Ovary (tissue), 7 donors: ENCODE measurements at regions not wholly inside any gene's neighbourhood (a gene's known extent, or its start where the extent isn't known, plus 50 kb on each side); places are given as distances from the start of the nearest gene placed in this dataset.

ENCODE experiments used
- DNase-seq, 5 donors: peaks; one replicate each; pipeline ENCODE4 v3.0.0-alpha.2; 2019 to 2020
- H3K27ac ChIP-seq, 2 donors: fragments of 200-600 bp; one replicate each; pipeline versions ENCODE4 v1.5.1 to v1.8.0; 2019 to 2022
- H3K27me3 ChIP-seq: fragments of 200-600 bp; one replicate; pipeline ENCODE4 v1.8.0; 2022
- H3K36me3 ChIP-seq: fragments of 200-600 bp; sonication (generic); one replicate; pipeline ENCODE4 v1.5.1; 2019
- H3K4me1 ChIP-seq: one replicate; pipeline ENCODE4 v1.8.1; 2013; ENCODE audit warnings: mild to moderate bottlenecking, moderate library complexity; ENCODE audit not compliant: insufficient read depth
- H3K4me3 ChIP-seq: fragments of 200-600 bp; sonication (generic); one replicate; pipeline ENCODE4 v1.5.1; 2017
- H3K9me3 ChIP-seq, 2 donors: fragments of 200-600 bp in 1 of 2; sonication (generic) in 1 of 2; one replicate each; pipeline versions ENCODE4 v1.5.1 to v1.8.1; 2013 to 2019; ENCODE audit warnings: mild to moderate bottlenecking in 1 of 2, moderate library complexity in 1 of 2
- EP300 ChIP-seq: sonication (generic); formaldehyde crosslinking; IDR thresholded peaks from one replicate; pipeline ENCODE4 v1.6.1; 2017; ENCODE audit warnings: antibody characterized with exemption
- POLR2A ChIP-seq: fragments of 450-650 bp; IDR thresholded peaks from one replicate; pipeline ENCODE4 v1.6.1; 2017; ENCODE audit warnings: antibody characterized with exemption, mild to moderate bottlenecking, moderate library complexity
- whole genome bisulfite sequencing, 3 donors: extraction: QIAGEN DNeasy Blood & Tissue Kit in 1 of 3; methylation state at CpG; one replicate each; pipeline versions ENCODE4 v1.1.5 to v1.1.7; 2013 to 2017; 5-methylcytosine and 5-hydroxymethylcytosine counted together
- intact Hi-C, 4 donors: fragments of 100-400 bp; cut with DNase I; formaldehyde crosslinking; loops; one replicate each; pipeline versions ENCODE4 v1.11.0 to v1.15.1; 2022 to 2023
- TF ChIP-seq, protein P1 (sequence below), 3 donors: fragments of 450-650 bp in 2 of 3; fragments of 200-600 bp in 1 of 3; IDR thresholded peaks; one replicate each; pipeline versions ENCODE4 v1.5.1 to v1.8.0; 2016 to 2022; ENCODE audit warnings: antibody characterized with exemption in 3 of 3, mild to moderate bottlenecking in 1 of 3
- donor health status: DM: no; HTN: no; CAD: no; lungs with moderate emphysema.
- donor health status: DM: no; HTN: no; CAD: no.
- donor health status: Bipolar disorder and iron deficiency.
- donor health status: DM: no; HTN: no; CAD: no.
- donor health status: DM: yes; HTN: yes; CAD: no.

DNA sequence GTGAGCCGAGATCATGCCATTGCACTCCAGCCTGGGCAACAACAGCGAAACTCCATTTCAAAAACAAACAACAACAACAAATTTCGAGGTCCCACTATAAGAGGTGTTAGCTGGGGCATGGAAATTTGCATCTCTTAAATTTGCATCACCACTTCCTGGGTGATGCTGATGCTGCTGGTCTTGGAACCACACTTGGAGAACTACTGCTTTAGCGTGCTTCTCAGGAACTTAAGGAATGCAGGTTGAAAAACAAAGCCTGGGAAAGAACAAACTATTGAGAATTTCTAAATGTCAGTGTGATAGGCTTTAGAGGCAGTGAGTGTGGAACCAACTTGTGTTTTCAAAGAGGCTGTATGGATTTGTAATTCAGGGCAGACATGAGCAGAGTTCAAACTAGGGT is 858.4 kb upstream of the ARPP21 start:
- no peaks in the 10 kb centered on the region for H3K4me1 ChIP-seq
- H3K27me3 ChIP-seq: no peaks in the 10 kb centered on the region
- DNase-seq: no peak
- no peak overlapping the region for H3K27ac ChIP-seq
- H3K36me3 ChIP-seq: no peaks in the 10 kb centered on the region
- 66 to 67% (median 66%) methylated on average over 4 of the region's 4 CpGs for WGBS, 3 donors
- TF ChIP-seq POLR2A (no peak), EP300 (no peak)
- TF ChIP-seq, protein P1, sequence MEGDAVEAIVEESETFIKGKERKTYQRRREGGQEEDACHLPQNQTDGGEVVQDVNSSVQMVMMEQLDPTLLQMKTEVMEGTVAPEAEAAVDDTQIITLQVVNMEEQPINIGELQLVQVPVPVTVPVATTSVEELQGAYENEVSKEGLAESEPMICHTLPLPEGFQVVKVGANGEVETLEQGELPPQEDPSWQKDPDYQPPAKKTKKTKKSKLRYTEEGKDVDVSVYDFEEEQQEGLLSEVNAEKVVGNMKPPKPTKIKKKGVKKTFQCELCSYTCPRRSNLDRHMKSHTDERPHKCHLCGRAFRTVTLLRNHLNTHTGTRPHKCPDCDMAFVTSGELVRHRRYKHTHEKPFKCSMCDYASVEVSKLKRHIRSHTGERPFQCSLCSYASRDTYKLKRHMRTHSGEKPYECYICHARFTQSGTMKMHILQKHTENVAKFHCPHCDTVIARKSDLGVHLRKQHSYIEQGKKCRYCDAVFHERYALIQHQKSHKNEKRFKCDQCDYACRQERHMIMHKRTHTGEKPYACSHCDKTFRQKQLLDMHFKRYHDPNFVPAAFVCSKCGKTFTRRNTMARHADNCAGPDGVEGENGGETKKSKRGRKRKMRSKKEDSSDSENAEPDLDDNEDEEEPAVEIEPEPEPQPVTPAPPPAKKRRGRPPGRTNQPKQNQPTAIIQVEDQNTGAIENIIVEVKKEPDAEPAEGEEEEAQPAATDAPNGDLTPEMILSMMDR (IDR thresholded peaks at IDR 0.05): no peak
- H3K9me3 ChIP-seq: no peaks in the 10 kb centered on the region
- intact Hi-C loops: no loop called here
- H3K4me3 ChIP-seq: no peak overlapping the region

DNA sequence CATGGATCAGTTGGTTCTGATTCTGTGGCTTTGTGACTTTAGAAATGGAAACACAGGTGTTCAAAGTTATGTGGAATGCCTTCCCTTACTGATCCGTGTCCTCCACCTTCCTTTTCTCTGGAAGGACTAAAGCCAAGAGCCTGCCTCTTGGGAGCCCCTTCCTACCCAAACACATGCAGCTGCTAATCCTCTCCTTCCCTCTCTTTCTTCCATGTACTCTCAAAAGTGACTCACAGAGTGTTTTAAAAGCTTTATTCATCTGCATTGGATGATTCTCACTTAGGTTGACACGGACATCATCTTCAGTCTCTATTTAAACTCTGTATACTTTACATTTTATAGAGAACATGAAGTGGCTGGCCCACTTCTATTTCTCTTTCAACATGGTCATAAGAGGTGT is 856.5 kb upstream of the ARPP21 start:
- TF ChIP-seq, protein P1 (IDR thresholded peaks at IDR 0.05): no peak
- TF ChIP-seq POLR2A: no peak
- Histone ChIP-seq H3K36me3 (no peaks in the 10 kb centered on the region), H3K9me3 (no peaks in the 10 kb centered on the region), H3K4me3 (no peak overlapping the region), H3K27me3 (no peaks in the 10 kb centered on the region), H3K27ac (no peak overlapping the region), H3K4me1 (no peaks in the 10 kb centered on the region)
- WGBS, 3 donors: 64 to 74% (median 67%) methylated on average over 2 of the region's 2 CpGs
- DNase-seq: no peak
- intact Hi-C loops: no loop called here

DNA sequence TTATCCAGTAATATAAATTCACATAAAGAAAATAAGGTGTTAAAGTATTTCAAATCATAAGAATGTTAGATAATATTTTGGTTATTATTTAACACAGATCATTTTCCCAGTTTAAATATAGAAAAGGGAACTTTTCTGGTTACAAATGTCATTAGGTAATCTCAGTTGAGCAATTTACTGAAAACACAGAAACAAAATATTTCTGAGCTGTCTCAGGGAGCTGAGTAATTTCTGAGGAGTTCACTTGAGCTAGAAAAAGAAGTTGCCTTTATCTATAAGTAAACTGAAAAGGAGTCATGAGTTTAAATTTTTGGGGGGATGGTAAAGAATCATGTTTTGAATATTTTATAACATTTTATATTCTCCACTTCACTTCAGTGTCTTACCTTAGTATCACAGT is 855.4 kb upstream of the ARPP21 start:
- Histone ChIP-seq H3K27ac (no peak overlapping the region), H3K9me3 (no peaks in the 10 kb centered on the region), H3K27me3 (no peaks in the 10 kb centered on the region), H3K36me3 (no peaks in the 10 kb centered on the region), H3K4me3 (no peak overlapping the region), H3K4me1 (no peaks in the 10 kb centered on the region)
- TF ChIP-seq EP300 (no peak), POLR2A (no peak)
- TF ChIP-seq, protein P1 (IDR thresholded peaks at IDR 0.05): no peak
- no peak for DNase-seq
- intact Hi-C loops: no loop called here

DNA sequence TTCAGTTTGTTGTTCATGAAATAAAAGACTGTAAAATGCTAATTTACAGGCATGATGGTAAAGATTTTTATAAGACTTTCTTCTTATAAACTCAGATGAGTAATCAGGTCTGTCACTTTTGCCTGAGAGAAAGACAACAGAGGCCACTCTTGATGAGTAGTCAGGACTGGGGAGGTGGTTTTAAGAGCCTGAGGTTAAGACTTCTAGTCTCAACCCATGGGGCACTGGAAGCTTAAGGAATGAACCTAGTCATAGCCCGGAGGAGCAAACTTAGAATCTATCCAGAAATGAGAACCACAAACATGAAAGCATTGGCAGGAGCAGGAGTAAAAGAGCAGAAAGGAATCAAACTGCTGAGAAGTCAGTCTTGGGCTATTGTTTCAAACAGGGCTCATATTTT is 846.3 kb upstream of the ARPP21 start:
- DNase-seq: no peak
- no peaks in the 10 kb centered on the region for H3K9me3 ChIP-seq

More for the DNA sequence above, 846.3 kb upstream of the ARPP21 start:
- TF ChIP-seq, protein P1 (IDR thresholded peaks at IDR 0.05): no peak
- no peak for TF ChIP-seq POLR2A
- TF ChIP-seq EP300: no peak
- Histone ChIP-seq H3K27ac (no peak overlapping the region), H3K36me3 (no peaks in the 10 kb centered on the region), H3K4me1 (no peaks in the 10 kb centered on the region), H3K4me3 (no peak overlapping the region), H3K27me3 (no peaks in the 10 kb centered on the region)
- WGBS, 3 donors: 39 to 48% (median 42%) methylated on average over 1 of the region's 1 CpG
- intact Hi-C loops: no loop called here
